Brain microvascular endothelial cell (primary cell): ENCODE measurements at regions not wholly inside any gene's neighbourhood (a gene's known extent, or its start where the extent isn't known, plus 50 kb on each side); places are given as distances from the start of the nearest gene placed in this dataset.

Experiments used
- DNase-seq: peaks from one replicate; pipeline ENCODE4 v3.0.0-alpha.2; 2020
- H3K27ac ChIP-seq: fragments of 250-450 bp; sonication (Bioruptor Pico); 2 replicates; pipeline ENCODE4 v1.5.1; 2020; ENCODE audit warnings: mild to moderate bottlenecking, moderate library complexity
- H3K27me3 ChIP-seq: fragments of 250-450 bp; sonication (Bioruptor Pico); replicated peaks from 2 replicates; pipeline ENCODE4 v1.5.1; 2020; ENCODE audit warnings: mild to moderate bottlenecking
- H3K36me3 ChIP-seq: fragments of 250-450 bp; sonication (Bioruptor Pico); replicated peaks from 2 replicates; pipeline ENCODE4 v1.5.1; 2020; ENCODE audit warnings: mild to moderate bottlenecking
- H3K4me3 ChIP-seq: 2 replicates; pipeline ENCODE4 v1.5.1; 2011; ENCODE audit warnings: low read depth, mild to moderate bottlenecking, control low read depth, low read length, moderate library complexity
- CTCF ChIP-seq: IDR thresholded peaks from 2 replicates; pipeline ENCODE4 v1.5.1; 2011; ENCODE audit warnings: low read depth, mild to moderate bottlenecking, moderate library complexity, low read length, control low read depth, inconsistent platforms; ENCODE audit errors: missing control alignments
- in situ Hi-C: cut with HindIII; loops from 2 replicates; pipeline ENCODE4 v1.10.0; 2017; ENCODE audit warnings: low sequenced_read_pairs, low pct_ligation_motif_present

GRCh38 chr7:12771378-12771877, 84.0 kb downstream of the ARL4A start:
- Histone ChIP-seq H3K27me3 (no peaks in the 10 kb centered on the region), H3K4me3 (no peak overlapping the region), H3K27ac (no peak overlapping the region), H3K36me3 (no peaks in the 10 kb centered on the region)
- in situ Hi-C loops, result no loop called here
- DNase-seq, result no peak
- no peak for TF ChIP-seq CTCF

- Histone ChIP-seq H3K27me3 (no peaks in the 10 kb centered on the region), H3K36me3 (no peaks in the 10 kb centered on the region), H3K27ac (no peak overlapping the region), H3K4me3 (no peak overlapping the region)
- DNase-seq, result no peak
- TF ChIP-seq CTCF, result no peak
- in situ Hi-C loops, result no loop called here
Measured at GRCh38 chr7:12772768-12773167, 85.3 kb downstream of the ARL4A start.

- Histone ChIP-seq H3K4me3 (no peak overlapping the region), H3K27me3 (no peaks in the 10 kb centered on the region), H3K36me3 (no peaks in the 10 kb centered on the region), H3K27ac (no peak overlapping the region)
- no peak for TF ChIP-seq CTCF
- DNase-seq, result no peak
- in situ Hi-C loops, result no loop called here
Measured at GRCh38 chr7:12777257-12777656, 89.8 kb downstream of the ARL4A start.

GRCh38 chr7:12779947-12780346, 92.5 kb downstream of the ARL4A start:
- in situ Hi-C loops, result no loop called here

GRCh38 chr7:12783421-12784095, 96.1 kb downstream of the ARL4A start:
- Histone ChIP-seq H3K27me3 (no peaks in the 10 kb centered on the region), H3K4me3 (no peak overlapping the region), H3K27ac (no peak overlapping the region), H3K36me3 (no peaks in the 10 kb centered on the region)
- no peak for DNase-seq
- in situ Hi-C loops, result no loop called here
- TF ChIP-seq CTCF, result no peak

More at GRCh38 chr7:12779947-12780346, 92.5 kb downstream of the ARL4A start:
- Histone ChIP-seq H3K36me3 (no peaks in the 10 kb centered on the region), H3K27ac (no peak overlapping the region), H3K27me3 (no peaks in the 10 kb centered on the region), H3K4me3 (no peak overlapping the region)
- DNase-seq, result no peak
- TF ChIP-seq CTCF, result no peak

GRCh38 chr7:12785473-12785872, 98.0 kb downstream of the ARL4A start:
- Histone ChIP-seq H3K4me3 (no peak overlapping the region), H3K36me3 (no peaks in the 10 kb centered on the region), H3K27me3 (no peaks in the 10 kb centered on the region), H3K27ac (no peak overlapping the region)
- no peak for TF ChIP-seq CTCF
- no peak for DNase-seq
- in situ Hi-C loops, result no loop called here
